DND-41 (cell line): ENCODE measurements at regions not wholly inside any gene's neighbourhood (a gene's known extent, or its start where the extent isn't known, plus 50 kb on each side); places are given as distances from the start of the nearest gene placed in this dataset.

Experiments
- ATAC-seq: fragments of 200-7000 bp; cut with Tn5 transposase; 3 replicates; pipeline ENCODE4 v1.9.1; 2021; ENCODE audit warnings: low read depth; ENCODE audit not compliant: insufficient read depth
- DNase-seq: peaks from one replicate; pipeline ENCODE4 v3.0.0-alpha.2; 2020
- H2AFZ ChIP-seq: 2 replicates; pipeline ENCODE4 v1.6.0; 2012; ENCODE audit warnings: low read depth, low read length
- H3K27ac ChIP-seq: 2 replicates; pipeline ENCODE4 v1.5.1; 2012; ENCODE audit warnings: low read length, inconsistent platforms
- H3K27me3 ChIP-seq: fragments of 200-600 bp; sonication (generic); 2 replicates; pipeline ENCODE4 v1.6.0; 2012; ENCODE audit warnings: low read length, mild to moderate bottlenecking, inconsistent platforms; ENCODE audit not compliant: insufficient read depth, poor library complexity
- H3K36me3 ChIP-seq: 2 replicates; pipeline ENCODE4 v1.5.1; 2012; ENCODE audit warnings: low read length, inconsistent platforms; ENCODE audit not compliant: insufficient read depth
- H3K4me1 ChIP-seq: 2 replicates; pipeline ENCODE4 v1.5.1; 2012; ENCODE audit warnings: mild to moderate bottlenecking, low read length; ENCODE audit not compliant: insufficient read depth
- H3K4me2 ChIP-seq: 2 replicates; pipeline ENCODE4 v1.6.0; 2012; ENCODE audit warnings: mild to moderate bottlenecking, moderate library complexity, low read length, inconsistent platforms; ENCODE audit not compliant: insufficient read depth
- H3K4me3 ChIP-seq, 2 experiments: fragments of 200-600 bp in 1 of 2; shearing (Covaris generic) in 1 of 2; 2 replicates each; pipeline ENCODE4 v1.5.1; 2012 to 2016; ENCODE audit warnings: inconsistent platforms in 2 of 2, low read length in 2 of 2, mild to moderate bottlenecking in 2 of 2, low read depth in 1 of 2, moderate library complexity in 1 of 2
- H3K79me2 ChIP-seq: 2 replicates; pipeline ENCODE4 v1.6.0; 2012; ENCODE audit warnings: low read length, inconsistent platforms; ENCODE audit not compliant: insufficient read depth
- H3K9ac ChIP-seq: 2 replicates; pipeline ENCODE4 v1.6.0; 2012; ENCODE audit warnings: low read depth, mild to moderate bottlenecking, inconsistent platforms, low read length, moderate library complexity
- H3K9me3 ChIP-seq: 2 replicates; pipeline ENCODE4 v1.5.1; 2012; ENCODE audit warnings: low read length, moderate library complexity, mild to moderate bottlenecking, inconsistent platforms; ENCODE audit not compliant: insufficient read depth, severe bottlenecking
- H4K20me1 ChIP-seq: 2 replicates; pipeline ENCODE4 v1.6.0; 2012; ENCODE audit warnings: low read length; ENCODE audit not compliant: insufficient read depth
- CTCF ChIP-seq: IDR thresholded peaks from 2 replicates; pipeline ENCODE4 v1.5.1; 2012; ENCODE audit warnings: borderline replicate concordance, low read length, moderate library complexity, mild to moderate bottlenecking; ENCODE audit not compliant: poor library complexity, severe bottlenecking; ENCODE audit errors: extremely low read depth
- EZH2 ChIP-seq: IDR thresholded peaks from 3 replicates; pipeline ENCODE4 v1.6.1; 2012; ENCODE audit warnings: borderline replicate concordance, low read depth, mild to moderate bottlenecking, moderate library complexity, low read length, inconsistent platforms; ENCODE audit not compliant: severe bottlenecking

DNA sequence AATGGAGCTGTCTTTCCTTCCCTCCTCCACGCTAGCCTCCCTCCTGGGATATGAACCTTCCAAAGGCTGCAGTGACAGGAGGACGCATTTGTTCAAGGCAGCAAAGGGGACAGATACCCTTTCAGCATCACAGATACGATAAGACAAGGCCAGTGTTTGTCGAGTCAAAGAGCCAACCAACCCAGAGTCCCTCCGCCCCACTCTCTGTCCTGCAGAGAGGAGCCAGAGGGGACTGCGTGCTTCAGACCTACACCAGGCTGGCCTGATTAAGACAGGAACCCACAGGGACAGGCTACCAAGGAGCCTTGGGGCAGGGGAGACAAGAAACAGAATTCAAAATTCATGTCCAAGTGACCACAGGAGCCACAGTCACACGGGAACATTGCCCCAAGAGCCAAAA lies 72.6 kb upstream of the CDH5 start:
- H3K27me3 ChIP-seq = peaks cover 17% of the 10 kb centered on the region

GRCh38 chr16:66293207-66293735 lies 73.2 kb upstream of the CDH5 start:
- Histone ChIP-seq H3K4me1 (no peaks in the 10 kb centered on the region), H3K9me3 (no peaks in the 10 kb centered on the region), H3K4me2 (no peak overlapping the region), H3K27me3 (peaks cover 17% of the 10 kb centered on the region), H3K9ac (no peak overlapping the region), H4K20me1 (no peaks in the 10 kb centered on the region; the same call in 1 of the 2 replicates), H2AFZ (no peak overlapping the region), H3K27ac (no peak overlapping the region), H3K79me2 (no peaks in the 10 kb centered on the region), H3K36me3 (no peaks in the 10 kb centered on the region), H3K4me3 (no peak overlapping the region)
- DNase-seq (no peak), ATAC-seq (no peak)
- TF ChIP-seq CTCF = no peak
- TF ChIP-seq EZH2 = no peak

More for the DNA sequence above, 72.6 kb upstream of the CDH5 start:
- Histone ChIP-seq H3K36me3 (no peaks in the 10 kb centered on the region), H3K4me3 (no peak overlapping the region), H4K20me1 (no peaks in the 10 kb centered on the region; the same call in 1 of the 2 replicates), H3K9ac (no peak overlapping the region), H3K9me3 (no peaks in the 10 kb centered on the region), H3K4me2 (no peak overlapping the region), H3K4me1 (no peaks in the 10 kb centered on the region), H3K79me2 (no peaks in the 10 kb centered on the region), H3K27ac (no peak overlapping the region), H2AFZ (no peak overlapping the region)
- TF ChIP-seq CTCF = no peak
- no peak for TF ChIP-seq EZH2
- ATAC-seq = no peak
- DNase-seq = no peak

DNA sequence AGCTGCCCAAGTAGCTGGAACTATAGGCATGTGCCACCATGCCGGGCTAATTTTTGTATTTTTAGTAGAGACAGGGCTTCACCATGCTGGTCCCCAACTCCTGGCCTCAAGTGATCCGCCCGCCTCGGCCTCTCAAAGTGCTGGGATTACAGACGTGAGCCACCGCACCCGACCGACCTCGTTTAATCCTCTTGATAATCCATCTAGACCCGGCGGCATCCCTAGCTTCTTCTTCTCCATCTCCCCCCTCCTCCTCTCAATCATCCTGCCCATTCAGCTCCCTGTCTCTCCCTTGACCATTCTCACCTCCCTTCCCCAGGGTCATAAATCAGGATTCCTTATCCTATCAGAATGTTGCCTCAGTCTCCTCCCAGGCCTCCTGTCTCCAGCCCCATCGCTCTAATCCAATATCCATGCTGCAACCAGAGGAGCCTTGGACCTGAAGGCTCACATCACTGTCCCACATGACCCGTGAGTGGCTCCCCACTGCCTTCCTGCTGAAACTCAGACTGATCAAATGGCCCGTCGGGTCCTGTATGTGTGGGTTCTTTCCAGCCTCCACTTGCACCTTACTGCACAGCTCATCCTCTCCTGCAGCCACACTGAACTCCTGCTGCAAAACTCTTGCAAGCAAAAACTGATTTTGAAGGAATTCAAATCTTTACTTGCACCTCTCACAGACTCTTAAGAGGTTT lies 74.1 kb upstream of the CDH5 start:
- H2AFZ ChIP-seq = no peak overlapping the region
- ATAC-seq (no peak), DNase-seq (no peak)
- H3K36me3 ChIP-seq = no peaks in the 10 kb centered on the region
- no peak overlapping the region for H3K27ac ChIP-seq
- H3K79me2 ChIP-seq = no peaks in the 10 kb centered on the region
- peaks cover 17% of the 10 kb centered on the region for H3K27me3 ChIP-seq
- H3K4me3 ChIP-seq = no peak overlapping the region
- no peak overlapping the region for H3K9ac ChIP-seq
- no peaks in the 10 kb centered on the region for H3K9me3 ChIP-seq
- no peak overlapping the region for H3K4me2 ChIP-seq
- no peaks in the 10 kb centered on the region for H3K4me1 ChIP-seq
- no peak for TF ChIP-seq EZH2
- no peaks in the 10 kb centered on the region; the same call in 1 of the 2 replicates for H4K20me1 ChIP-seq

DNA sequence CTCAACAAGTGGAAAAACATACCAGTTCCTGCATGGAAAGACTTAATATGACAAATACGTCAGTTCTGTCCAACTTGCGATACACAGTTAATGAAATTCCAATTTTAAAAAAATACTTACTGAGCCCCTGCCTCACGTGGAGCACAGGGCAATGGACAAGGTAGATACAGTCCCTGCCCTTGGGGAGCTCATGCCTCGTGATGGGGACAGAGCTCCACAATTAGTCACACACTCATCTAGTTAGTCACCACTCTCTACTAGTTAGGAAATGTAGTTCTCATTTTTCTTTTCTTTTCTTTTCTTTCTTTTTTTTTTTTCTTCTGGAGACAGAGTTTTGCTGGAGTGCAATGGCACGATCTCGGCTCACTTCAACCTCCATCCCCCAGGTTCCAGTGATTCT lies 74.7 kb upstream of the CDH5 start:
- H3K27ac ChIP-seq = no peak overlapping the region
- H3K9me3 ChIP-seq = no peaks in the 10 kb centered on the region
- no peaks in the 10 kb centered on the region for H3K79me2 ChIP-seq
- H3K27me3 ChIP-seq = peaks cover 17% of the 10 kb centered on the region
- H2AFZ ChIP-seq = no peak overlapping the region
- H3K9ac ChIP-seq = no peak overlapping the region
- no peaks in the 10 kb centered on the region for H3K36me3 ChIP-seq
- H3K4me1 ChIP-seq = no peaks in the 10 kb centered on the region
- DNase-seq (no peak), ATAC-seq (no peak)
- H3K4me3 ChIP-seq = no peak overlapping the region
- TF ChIP-seq CTCF (no peak), EZH2 (no peak)
- H3K4me2 ChIP-seq = no peak overlapping the region
- no peaks in the 10 kb centered on the region; the same call in 1 of the 2 replicates for H4K20me1 ChIP-seq
